ENCODE measurements at regions not wholly inside any gene's neighbourhood (a gene's known extent, or its start where the extent isn't known, plus 50 kb on each side); places are given as distances from the start of the nearest gene placed in this dataset.
"Not testable (repeated sequence)": the region's sequence is repeated elsewhere in the genome, so short reads cannot be mapped to it uniquely, and the experiment has no call there.

DNA sequence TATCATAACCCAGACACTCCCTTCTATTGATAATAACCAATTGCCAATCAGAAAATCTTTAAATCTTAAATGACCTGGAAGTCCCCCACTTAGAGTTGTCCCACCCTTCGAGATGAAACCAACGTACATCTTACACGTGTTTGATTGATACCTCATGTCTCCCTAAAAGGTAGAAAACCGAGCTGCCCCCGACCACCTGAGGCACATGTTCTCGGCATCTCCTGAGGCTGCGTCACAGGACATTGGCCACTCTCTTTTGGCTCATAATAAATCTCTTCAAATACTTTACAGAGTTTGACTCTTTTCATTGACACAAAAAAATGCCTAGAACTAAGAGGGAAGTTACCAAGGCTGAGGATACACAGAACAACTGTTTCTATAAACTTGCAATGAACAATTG lies 190.0 kb downstream of the RTP5 start:
- Histone ChIP-seq H3K4me1 (ENCODE audit: insufficient read depth, low read length) (no peaks in the 10 kb centered on the region), H3K9me3 (ENCODE audit: control insufficient read depth in 1 of 2, insufficient read depth in 1 of 2, low read length in 2 of 2) (peaks cover 6 to 8% of the 10 kb centered on the region in 2 experiments), H3K27me3 (ENCODE audit: control insufficient read depth in 1 of 2, insufficient read depth in 2 of 2, low read length in 2 of 2) (peaks cover 0 to 4% of the 10 kb centered on the region in 2 experiments), H3K27ac (ENCODE audit: low read depth in 1 of 2, low read length in 2 of 2) (no peak overlapping the region), H3K4me3 (ENCODE audit: low read length) (no peak overlapping the region), H3K36me3 (ENCODE audit: insufficient read depth, low read length) (no peaks in the 10 kb centered on the region)
- DNase-seq (no peak), ATAC-seq (ENCODE audit: poor library complexity) (no peak)
- ChIA-PET CTCF (no interaction called here), POLR2A (no interaction called here)
- Mint-ChIP-seq H3K4me1 (ENCODE audit: low read depth) (no peaks in the 10 kb centered on the region), H3K36me3 (ENCODE audit: low read depth) (no peaks in the 10 kb centered on the region), H3K27me3 (peaks cover 35% of the 10 kb centered on the region), H3K9me3 (no peaks in the 10 kb centered on the region), H3K4me3 (no peak overlapping the region), H3K27ac (no peak overlapping the region)
- intact Hi-C loops (cut with DNase I, micrococcal nuclease): no loop called here
- TF ChIP-seq, protein P1, sequence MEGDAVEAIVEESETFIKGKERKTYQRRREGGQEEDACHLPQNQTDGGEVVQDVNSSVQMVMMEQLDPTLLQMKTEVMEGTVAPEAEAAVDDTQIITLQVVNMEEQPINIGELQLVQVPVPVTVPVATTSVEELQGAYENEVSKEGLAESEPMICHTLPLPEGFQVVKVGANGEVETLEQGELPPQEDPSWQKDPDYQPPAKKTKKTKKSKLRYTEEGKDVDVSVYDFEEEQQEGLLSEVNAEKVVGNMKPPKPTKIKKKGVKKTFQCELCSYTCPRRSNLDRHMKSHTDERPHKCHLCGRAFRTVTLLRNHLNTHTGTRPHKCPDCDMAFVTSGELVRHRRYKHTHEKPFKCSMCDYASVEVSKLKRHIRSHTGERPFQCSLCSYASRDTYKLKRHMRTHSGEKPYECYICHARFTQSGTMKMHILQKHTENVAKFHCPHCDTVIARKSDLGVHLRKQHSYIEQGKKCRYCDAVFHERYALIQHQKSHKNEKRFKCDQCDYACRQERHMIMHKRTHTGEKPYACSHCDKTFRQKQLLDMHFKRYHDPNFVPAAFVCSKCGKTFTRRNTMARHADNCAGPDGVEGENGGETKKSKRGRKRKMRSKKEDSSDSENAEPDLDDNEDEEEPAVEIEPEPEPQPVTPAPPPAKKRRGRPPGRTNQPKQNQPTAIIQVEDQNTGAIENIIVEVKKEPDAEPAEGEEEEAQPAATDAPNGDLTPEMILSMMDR (IDR thresholded peaks at IDR 0.05): no peak

DNA sequence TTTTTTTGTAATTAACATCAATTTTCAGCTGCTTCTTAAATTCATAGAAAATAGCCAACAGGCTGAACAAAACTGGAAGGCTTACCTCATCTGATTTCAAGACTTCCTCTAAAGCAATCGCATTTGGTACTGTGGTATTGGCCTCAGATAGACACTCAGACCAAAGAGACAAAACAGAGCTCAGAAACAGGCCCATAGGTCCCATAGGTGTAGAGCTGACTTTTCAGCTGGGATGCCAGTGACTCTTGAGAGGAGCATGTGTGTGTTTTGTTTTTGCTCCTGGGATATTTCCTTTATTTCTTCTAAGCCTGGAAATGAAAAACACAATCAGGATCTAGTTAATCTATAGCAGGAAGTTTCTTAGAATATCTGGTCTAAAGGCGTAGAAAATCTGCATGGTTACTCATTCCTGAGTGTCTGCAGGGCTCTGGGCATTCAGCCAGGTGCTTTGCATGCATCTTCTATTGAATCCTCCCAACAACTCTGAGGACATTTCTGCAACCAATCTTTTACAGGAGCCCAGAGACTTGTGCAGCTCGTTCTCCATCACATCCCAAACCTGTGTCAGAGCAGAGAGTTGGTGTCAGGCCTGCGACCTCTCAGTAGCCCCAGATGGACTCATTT lies 190.8 kb downstream of the RTP5 start:
- ChIA-PET POLR2A (no interaction called here), CTCF (interaction anchor here (0.6 kb wide), 1 partner anchor 448 kb away, joined by 3 read pairs; no protein-coding TSS in a partner anchor)
- no peaks in the 10 kb centered on the region for H3K9me3 Mint-ChIP-seq

DNA sequence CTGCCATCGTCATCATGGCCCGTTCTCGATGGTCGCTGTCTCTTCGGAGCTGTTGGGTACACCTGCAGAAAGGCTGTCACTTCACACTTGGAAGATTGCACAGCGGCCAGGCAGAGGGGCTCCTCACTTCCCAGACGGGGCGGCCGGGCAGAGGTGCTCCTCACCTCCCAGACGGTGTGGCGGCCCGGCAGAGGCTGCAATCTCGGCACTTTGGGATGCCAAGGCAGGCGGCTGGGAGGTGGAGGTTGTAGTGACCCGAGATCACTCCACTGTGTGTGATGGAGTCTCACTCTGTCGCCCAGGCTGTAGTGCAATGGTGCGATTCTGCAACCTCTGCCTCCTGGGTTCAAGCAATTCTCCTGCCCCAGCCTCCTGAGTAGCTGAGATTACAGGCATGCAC lies 192.4 kb downstream of the RTP5 start:
- H3K27me3 Mint-ChIP-seq: peaks cover 26% of the 10 kb centered on the region
- H3K9me3 Mint-ChIP-seq; H3K27ac ChIP-seq (ENCODE audit: low read depth in 1 of 2, low read length in 2 of 2); ATAC-seq (ENCODE audit: poor library complexity); H3K4me1 Mint-ChIP-seq (ENCODE audit: low read depth); POLR2A ChIA-PET; H3K4me3 ChIP-seq (ENCODE audit: low read length); H3K36me3 Mint-ChIP-seq (ENCODE audit: low read depth); H3K9me3 ChIP-seq (ENCODE audit: control insufficient read depth in 1 of 2, insufficient read depth in 1 of 2, low read length in 2 of 2); H3K4me1 ChIP-seq (ENCODE audit: insufficient read depth, low read length); H3K4me3 Mint-ChIP-seq; intact Hi-C loops (cut with DNase I, micrococcal nuclease); DNase-seq; H3K27me3 ChIP-seq (ENCODE audit: control insufficient read depth in 1 of 2, insufficient read depth in 2 of 2, low read length in 2 of 2); CTCF ChIA-PET; H3K36me3 ChIP-seq (ENCODE audit: insufficient read depth, low read length); H3K27ac Mint-ChIP-seq: not testable (repeated sequence)

More for the DNA sequence above, 190.8 kb downstream of the RTP5 start:
- DNase-seq: no peak
- Histone ChIP-seq H3K4me3 (ENCODE audit: low read length) (no peak overlapping the region), H3K4me1 (ENCODE audit: insufficient read depth, low read length) (no peaks in the 10 kb centered on the region), H3K27ac (ENCODE audit: low read depth in 1 of 2, low read length in 2 of 2) (no peak overlapping the region), H3K27me3 (ENCODE audit: control insufficient read depth in 1 of 2, insufficient read depth in 2 of 2, low read length in 2 of 2) (peaks cover 0 to 4% of the 10 kb centered on the region in 2 experiments), H3K36me3 (ENCODE audit: insufficient read depth, low read length) (no peaks in the 10 kb centered on the region), H3K9me3 (ENCODE audit: control insufficient read depth in 1 of 2, insufficient read depth in 1 of 2, low read length in 2 of 2) (peaks cover 6 to 8% of the 10 kb centered on the region in 2 experiments)
- Mint-ChIP-seq H3K27ac (no peak overlapping the region), H3K4me3 (no peak overlapping the region), H3K4me1 (ENCODE audit: low read depth) (no peaks in the 10 kb centered on the region), H3K27me3 (peaks cover 32% of the 10 kb centered on the region), H3K36me3 (ENCODE audit: low read depth) (no peaks in the 10 kb centered on the region)
- ATAC-seq (ENCODE audit: poor library complexity): no peak
- intact Hi-C loops (cut with DNase I, micrococcal nuclease): no loop called here
- TF ChIP-seq, protein P1 (IDR thresholded peaks at IDR 0.05): no peak

DNA sequence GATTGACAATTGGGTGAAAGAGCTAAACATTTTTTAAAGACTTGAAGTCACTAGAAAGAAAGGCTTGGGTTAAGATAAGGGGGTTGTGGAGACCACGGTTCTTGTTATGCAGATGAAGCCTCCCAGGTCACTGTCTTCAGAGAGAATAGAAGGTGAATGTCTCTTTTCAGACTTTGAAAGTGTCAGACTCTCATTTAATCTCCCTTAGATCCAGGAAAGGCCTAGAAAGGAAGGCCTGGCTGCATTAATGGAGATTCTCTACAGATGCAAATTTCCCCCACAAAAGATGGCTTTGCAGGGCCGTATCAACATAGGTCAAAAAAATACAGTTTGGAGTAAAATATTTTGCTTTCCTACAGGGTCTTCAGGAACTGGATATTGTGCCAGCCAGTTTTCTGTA lies 193.9 kb downstream of the RTP5 start:
- no peak for DNase-seq
- no peaks in the 10 kb centered on the region for H3K9me3 Mint-ChIP-seq
- H3K27ac Mint-ChIP-seq: no peak overlapping the region
- TF ChIP-seq, protein P1 (IDR thresholded peaks at IDR 0.05): no peak
- no peaks in the 10 kb centered on the region for H3K27me3 ChIP-seq (ENCODE audit: control insufficient read depth in 1 of 2, insufficient read depth in 2 of 2, low read length in 2 of 2)
- H3K9me3 ChIP-seq (ENCODE audit: control insufficient read depth in 1 of 2, insufficient read depth in 1 of 2, low read length in 2 of 2): peaks cover 6 to 8% of the 10 kb centered on the region in 2 experiments
- CTCF ChIA-PET: no interaction called here
- H3K36me3 Mint-ChIP-seq (ENCODE audit: low read depth): no peaks in the 10 kb centered on the region
- intact Hi-C loops (cut with DNase I, micrococcal nuclease): no loop called here
- H3K36me3 ChIP-seq (ENCODE audit: insufficient read depth, low read length): no peaks in the 10 kb centered on the region
- no peak overlapping the region for H3K4me3 Mint-ChIP-seq
- H3K4me1 ChIP-seq (ENCODE audit: insufficient read depth, low read length): no peaks in the 10 kb centered on the region
- H3K4me1 Mint-ChIP-seq (ENCODE audit: low read depth): no peaks in the 10 kb centered on the region
- H3K27me3 Mint-ChIP-seq: peaks cover 14% of the 10 kb centered on the region
- no peak for ATAC-seq (ENCODE audit: poor library complexity)
- no peak overlapping the region for H3K27ac ChIP-seq (ENCODE audit: low read depth in 1 of 2, low read length in 2 of 2)
- H3K4me3 ChIP-seq (ENCODE audit: low read length): no peak overlapping the region
- POLR2A ChIA-PET: no interaction called here

Measured in CD4-positive, alpha-beta T cell (primary cell).